Parathyroid adenoma (tissue), 2 donors: ENCODE measurements at regions not wholly inside any gene's neighbourhood (a gene's known extent, or its start where the extent isn't known, plus 50 kb on each side); places are given as distances from the start of the nearest gene placed in this dataset.

Source experiments
- H2AFZ ChIP-seq: fragments of 300-600 bp; sonication (generic); one replicate; pipeline ENCODE4 v1.7.0; 2017; ENCODE audit warnings: antibody characterized with exemption, mild to moderate bottlenecking
- H3K27ac ChIP-seq: fragments of 300-600 bp; sonication (generic); one replicate; pipeline ENCODE4 v1.7.0; 2017
- H3K27me3 ChIP-seq: fragments of 300-600 bp; sonication (generic); one replicate; pipeline ENCODE4 v1.7.0; 2017; ENCODE audit warnings: low read length; ENCODE audit not compliant: control insufficient read depth, insufficient read depth
- H3K36me3 ChIP-seq: fragments of 300-600 bp; sonication (generic); one replicate; pipeline ENCODE4 v1.7.0; 2017; ENCODE audit warnings: low read length; ENCODE audit not compliant: control insufficient read depth, insufficient read depth
- H3K4me1 ChIP-seq: fragments of 300-600 bp; sonication (generic); one replicate; pipeline ENCODE4 v1.7.0; 2017; ENCODE audit warnings: control low read depth
- H3K4me2 ChIP-seq: fragments of 300-600 bp; sonication (generic); one replicate; pipeline ENCODE4 v1.7.0; 2017; ENCODE audit warnings: low read length
- H3K4me3 ChIP-seq: fragments of 300-600 bp; sonication (generic); one replicate; pipeline ENCODE4 v1.7.0; 2017; ENCODE audit warnings: low read depth, low read length
- H3K79me2 ChIP-seq: fragments of 300-600 bp; sonication (generic); one replicate; pipeline ENCODE4 v1.7.0; 2017; ENCODE audit warnings: control low read depth
- H3K9ac ChIP-seq: fragments of 300-600 bp; sonication (generic); one replicate; pipeline ENCODE4 v1.7.0; 2017; ENCODE audit warnings: mild to moderate bottlenecking
- H3K9me3 ChIP-seq: fragments of 300-600 bp; sonication (generic); one replicate; pipeline ENCODE4 v1.7.0; 2017; ENCODE audit warnings: low read length; ENCODE audit not compliant: control insufficient read depth
- CTCF ChIP-seq: fragments of 300-600 bp; sonication (generic); IDR thresholded peaks from one replicate; pipeline ENCODE4 v1.7.0; 2017; ENCODE audit warnings: antibody characterized with exemption, mild to moderate bottlenecking
- donor health status: primary hyperparathyroidism.

- no peaks in the 10 kb centered on the region for H3K27me3 ChIP-seq
- H3K79me2 ChIP-seq = no peaks in the 10 kb centered on the region
Measured at GRCh38 chr2:121872651-121873050, 117.2 kb downstream of the TSN start.

GRCh38 chr2:121873864-121874263 lies 118.4 kb downstream of the TSN start:
- no peaks in the 10 kb centered on the region for H3K36me3 ChIP-seq
- TF ChIP-seq CTCF = no peak
- H2AFZ ChIP-seq = no peak overlapping the region
- H3K9me3 ChIP-seq = no peaks in the 10 kb centered on the region
- no peak overlapping the region for H3K27ac ChIP-seq
- H3K27me3 ChIP-seq = no peaks in the 10 kb centered on the region
- H3K4me2 ChIP-seq = no peak overlapping the region
- H3K4me3 ChIP-seq = no peak overlapping the region
- no peaks in the 10 kb centered on the region for H3K4me1 ChIP-seq
- no peaks in the 10 kb centered on the region for H3K79me2 ChIP-seq
- H3K9ac ChIP-seq = no peak overlapping the region

More at GRCh38 chr2:121872651-121873050, 117.2 kb downstream of the TSN start:
- Histone ChIP-seq H3K4me1 (no peaks in the 10 kb centered on the region), H3K9me3 (no peaks in the 10 kb centered on the region), H3K4me2 (no peak overlapping the region), H3K27ac (no peak overlapping the region), H3K36me3 (no peaks in the 10 kb centered on the region), H2AFZ (no peak overlapping the region), H3K9ac (no peak overlapping the region), H3K4me3 (no peak overlapping the region)
- no peak for TF ChIP-seq CTCF

- Histone ChIP-seq H3K27me3 (no peaks in the 10 kb centered on the region), H3K36me3 (no peaks in the 10 kb centered on the region), H3K4me2 (no peak overlapping the region), H3K9ac (no peak overlapping the region), H3K4me3 (no peak overlapping the region), H3K79me2 (no peaks in the 10 kb centered on the region), H3K27ac (no peak overlapping the region), H2AFZ (no peak overlapping the region), H3K4me1 (no peaks in the 10 kb centered on the region), H3K9me3 (no peaks in the 10 kb centered on the region)
- no peak for TF ChIP-seq CTCF
Measured at GRCh38 chr2:121875585-121876185, 120.2 kb downstream of the TSN start.

- no peak for TF ChIP-seq CTCF
- Histone ChIP-seq H3K9me3 (no peaks in the 10 kb centered on the region), H3K4me1 (no peaks in the 10 kb centered on the region), H2AFZ (no peak overlapping the region), H3K4me2 (no peak overlapping the region), H3K9ac (no peak overlapping the region), H3K36me3 (no peaks in the 10 kb centered on the region), H3K4me3 (no peak overlapping the region), H3K79me2 (no peaks in the 10 kb centered on the region), H3K27me3 (no peaks in the 10 kb centered on the region), H3K27ac (no peak overlapping the region)
Measured at GRCh38 chr2:121877366-121877765, 121.9 kb downstream of the TSN start.

- H3K79me2 ChIP-seq = no peaks in the 10 kb centered on the region
- H3K36me3 ChIP-seq = no peaks in the 10 kb centered on the region
- no peak for TF ChIP-seq CTCF
- no peak overlapping the region for H2AFZ ChIP-seq
- no peak overlapping the region for H3K4me2 ChIP-seq
- H3K4me3 ChIP-seq = no peak overlapping the region
- H3K9me3 ChIP-seq = no peaks in the 10 kb centered on the region
- no peaks in the 10 kb centered on the region for H3K27me3 ChIP-seq
- no peak overlapping the region for H3K9ac ChIP-seq
- no peaks in the 10 kb centered on the region for H3K4me1 ChIP-seq
- H3K27ac ChIP-seq = no peak overlapping the region
Measured at GRCh38 chr2:121880283-121880682, 124.8 kb downstream of the TSN start.
